HG03103 (cell line): ENCODE measurements at regions not wholly inside any gene's neighbourhood (a gene's known extent, or its start where the extent isn't known, plus 50 kb on each side); places are given as distances from the start of the nearest gene placed in this dataset.
A peak's percentile ranks its signal among the peaks of the same experiment; 100 is the strongest.
"Not testable (repeated sequence)": the region's sequence is repeated elsewhere in the genome, so short reads cannot be mapped to it uniquely, and the experiment has no call there.

ENCODE experiments used
- ATAC-seq: cut with Tn5 transposase; IDR thresholded peaks from one replicate; pipeline ENCODE4 v1.9.1; 2021; ENCODE audit warnings: low read depth; ENCODE audit not compliant: unreplicated experiment

- not testable (repeated sequence) for ATAC-seq
Observed at GRCh38 chr1:173394813-173395212, 82.3 kb upstream of the PRDX6 start.

- no peak for ATAC-seq
Observed at GRCh38 chr1:173395762-173396161, 81.4 kb upstream of the PRDX6 start.

GRCh38 chr1:173400387-173400995, 76.6 kb upstream of the PRDX6 start:
- no peak for ATAC-seq

GRCh38 chr1:173403996-173404395, 73.1 kb upstream of the PRDX6 start:
- no peak for ATAC-seq

- ATAC-seq: no peak
Observed at GRCh38 chr1:173405281-173405680, 71.9 kb upstream of the PRDX6 start.

GRCh38 chr1:173405834-173406233, 71.3 kb upstream of the PRDX6 start:
- ATAC-seq: no peak

GRCh38 chr1:173406783-173407230, 70.3 kb upstream of the PRDX6 start:
- no peak for ATAC-seq

GRCh38 chr1:173407846-173408245, 69.3 kb upstream of the PRDX6 start:
- ATAC-seq: no peak

GRCh38 chr1:173408886-173409285, 68.2 kb upstream of the PRDX6 start:
- ATAC-seq: no peak

GRCh38 chr1:173409613-173410012, 67.5 kb upstream of the PRDX6 start:
- ATAC-seq: no peak

- ATAC-seq: no peak
Observed at GRCh38 chr1:173410133-173410793, 66.9 kb upstream of the PRDX6 start.

GRCh38 chr1:173410794-173411236, 66.3 kb upstream of the PRDX6 start:
- ATAC-seq: peak; percentile 32

- no peak for ATAC-seq
Observed at GRCh38 chr1:173411835-173412742, 65.0 kb upstream of the PRDX6 start.

- ATAC-seq: no peak
Observed at GRCh38 chr1:173413271-173413707, 63.8 kb upstream of the PRDX6 start.

GRCh38 chr1:173414136-173414535, 63.0 kb upstream of the PRDX6 start:
- peak; percentile 48 for ATAC-seq

GRCh38 chr1:173414539-173415226, 62.5 kb upstream of the PRDX6 start:
- no peak for ATAC-seq

GRCh38 chr1:173415490-173415889, 61.6 kb upstream of the PRDX6 start:
- ATAC-seq: peak; percentile 20

- ATAC-seq: no peak
Observed at GRCh38 chr1:173415905-173416450, 61.2 kb upstream of the PRDX6 start.

- ATAC-seq: no peak
Observed at GRCh38 chr1:173417563-173417962, 59.6 kb upstream of the PRDX6 start.
